HG02571 (cell line): ENCODE measurements at regions not wholly inside any gene's neighbourhood (a gene's known extent, or its start where the extent isn't known, plus 50 kb on each side); places are given as distances from the start of the nearest gene placed in this dataset.
"Not testable (repeated sequence)": the region's sequence is repeated elsewhere in the genome, so short reads cannot be mapped to it uniquely, and the experiment has no call there.

ENCODE experiments used
- ATAC-seq: cut with Tn5 transposase; IDR thresholded peaks from one replicate; pipeline ENCODE4 v1.9.1; 2021; ENCODE audit warnings: mild to moderate bottlenecking, moderate library complexity; ENCODE audit not compliant: unreplicated experiment

DNA sequence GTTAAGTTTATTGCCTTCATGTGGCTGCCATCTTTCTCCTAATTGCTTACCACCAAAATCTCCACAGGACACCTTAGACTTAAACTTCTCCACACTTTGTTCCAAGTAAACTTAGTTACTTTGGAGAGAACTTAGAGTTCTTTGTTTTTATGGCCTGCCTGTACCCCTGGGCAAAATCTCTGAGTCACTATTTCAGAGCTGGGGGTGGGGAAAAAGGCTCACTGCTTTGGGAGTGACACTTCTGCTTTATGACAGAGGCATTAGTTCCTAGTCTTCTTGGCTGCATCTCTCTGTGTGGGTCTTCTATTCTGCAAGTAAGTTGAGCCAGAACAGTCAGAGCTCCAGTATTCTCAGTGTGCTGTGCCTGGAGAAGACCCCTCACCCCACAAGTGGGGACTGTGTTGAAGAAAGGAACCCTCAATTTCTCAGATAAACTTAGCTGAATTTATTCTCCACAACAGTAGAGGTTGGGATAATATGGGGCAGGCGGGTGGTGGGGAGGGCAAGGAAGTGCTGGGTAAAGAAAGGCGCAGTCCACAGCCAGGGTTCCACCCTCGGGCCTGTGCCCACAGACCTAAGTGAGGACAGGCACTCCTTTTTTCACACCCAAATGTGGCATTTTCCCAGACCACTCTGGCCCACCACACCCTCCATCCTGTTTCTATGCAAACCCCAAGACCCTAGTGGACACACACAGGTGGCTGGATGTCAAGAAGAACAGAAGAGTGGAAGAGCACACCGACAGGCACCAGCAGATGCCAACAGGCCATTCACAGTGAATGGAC lies 636.6 kb upstream of the MAN1A1 start:
- no peak for ATAC-seq

DNA sequence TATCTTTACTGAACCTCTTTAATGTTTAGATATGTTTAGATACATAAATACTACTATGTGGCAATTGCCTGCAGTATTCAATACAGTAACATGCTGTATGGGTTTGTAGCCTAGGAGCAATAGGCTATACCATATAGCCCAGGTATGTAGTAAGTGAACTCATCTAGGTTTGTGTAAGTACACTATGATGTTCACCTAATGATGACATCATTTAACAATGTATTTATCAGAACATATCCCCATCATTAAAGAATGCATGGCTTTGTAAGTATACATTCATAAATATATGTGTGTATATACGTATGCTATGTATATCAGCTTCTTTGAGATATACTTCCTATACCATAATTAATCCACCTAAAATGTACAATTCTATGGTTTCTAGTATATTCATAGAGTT lies 631.2 kb upstream of the MAN1A1 start:
- no peak for ATAC-seq

DNA sequence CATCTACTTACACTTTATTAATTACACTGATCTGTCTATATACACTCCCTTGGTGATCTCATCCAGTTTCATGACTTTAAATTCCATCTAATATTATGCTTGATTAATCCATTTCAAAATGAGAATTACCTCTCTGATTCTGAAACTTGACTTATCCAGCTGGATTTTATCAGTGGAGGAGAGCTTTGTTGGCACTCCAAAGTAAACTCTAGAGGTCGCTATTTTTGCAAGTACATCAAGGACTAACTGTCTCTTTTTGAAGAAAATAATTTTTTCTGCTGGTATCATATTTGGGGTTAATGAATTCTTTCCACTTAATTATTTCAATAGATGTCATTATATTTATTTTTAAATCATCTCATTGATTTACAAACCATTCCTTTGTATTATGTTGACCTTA lies 630.3 kb upstream of the MAN1A1 start:
- ATAC-seq = no peak

DNA sequence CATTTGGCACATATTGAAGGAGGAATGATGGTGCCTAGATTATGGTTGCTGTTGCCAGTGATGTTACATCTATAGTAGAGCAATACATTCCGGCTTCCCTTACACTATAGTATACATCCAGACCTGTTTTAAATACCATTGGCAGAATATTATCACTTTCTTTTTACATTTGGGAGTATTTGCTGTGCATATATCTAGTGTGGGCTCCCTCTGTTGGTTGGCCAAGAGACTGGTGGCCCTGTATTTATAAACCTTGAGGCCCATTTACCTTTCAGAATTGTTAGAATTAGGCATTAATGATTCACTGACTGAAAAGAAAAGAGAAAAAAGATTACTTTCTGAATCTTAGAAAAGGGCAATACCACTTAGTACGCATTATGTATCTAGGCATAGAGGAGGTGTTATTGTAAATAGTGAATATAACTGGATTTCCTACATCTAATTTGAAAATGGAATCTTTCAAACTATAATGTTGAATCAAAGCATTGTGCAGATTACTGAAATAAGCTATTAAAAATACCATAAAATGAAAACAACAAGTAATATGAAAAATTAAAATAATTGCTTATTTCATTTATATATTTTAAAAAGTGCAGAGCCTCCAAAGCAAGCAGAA lies 628.8 kb upstream of the MAN1A1 start:
- no peak for ATAC-seq

DNA sequence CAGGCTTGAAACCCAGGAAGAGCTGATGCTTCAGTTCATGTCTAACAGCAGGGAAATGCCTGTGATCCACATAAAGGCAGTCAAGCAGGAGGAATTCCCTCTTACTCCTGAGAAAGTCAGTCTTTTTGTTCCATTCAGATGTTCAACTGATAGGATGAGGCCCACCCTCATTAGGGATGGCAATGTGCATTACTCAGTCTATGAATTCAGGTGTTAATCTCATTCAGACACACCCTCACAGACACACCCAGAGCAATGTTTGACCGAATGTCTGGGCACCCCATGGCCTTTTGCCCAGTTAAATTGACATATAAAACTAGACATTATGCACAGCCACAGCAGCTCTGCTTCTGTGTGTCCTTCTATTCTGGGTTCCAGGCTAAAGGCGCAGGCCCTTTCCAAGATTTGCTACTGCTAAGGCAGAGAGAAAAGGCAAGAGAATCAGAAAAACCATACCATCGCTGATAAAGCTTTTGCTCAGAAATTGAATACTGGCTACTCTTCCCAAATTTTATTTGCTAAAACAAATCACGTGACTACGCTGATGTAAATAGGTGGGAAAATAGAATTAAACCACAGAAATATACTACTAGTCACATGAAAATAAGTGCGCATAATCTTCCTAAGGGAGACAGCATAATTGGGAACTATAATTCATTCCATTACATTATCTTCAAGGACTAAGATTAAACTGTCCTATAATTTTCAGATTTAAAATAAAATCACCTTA lies 625.0 kb upstream of the MAN1A1 start:
- no peak for ATAC-seq

DNA sequence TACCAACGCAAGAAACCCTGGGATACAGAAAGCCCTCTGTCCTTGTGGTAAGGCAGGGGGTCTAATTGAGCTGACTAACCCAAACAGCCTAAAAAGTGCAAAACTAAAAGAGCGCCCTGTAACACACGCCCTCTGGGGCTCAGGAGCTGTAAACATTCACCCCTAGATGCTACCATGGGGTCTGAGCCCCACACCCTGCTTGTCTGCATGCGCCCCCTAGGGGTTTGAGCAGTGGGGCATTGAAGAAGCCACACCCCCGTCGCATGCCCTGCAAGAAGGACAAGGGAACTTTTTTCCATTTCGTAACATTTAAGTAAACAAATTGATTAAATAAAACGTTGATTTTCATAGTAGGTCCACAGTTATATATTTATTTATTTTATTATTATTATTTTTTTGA lies 616.9 kb upstream of the MAN1A1 start:
- ATAC-seq = no peak

DNA sequence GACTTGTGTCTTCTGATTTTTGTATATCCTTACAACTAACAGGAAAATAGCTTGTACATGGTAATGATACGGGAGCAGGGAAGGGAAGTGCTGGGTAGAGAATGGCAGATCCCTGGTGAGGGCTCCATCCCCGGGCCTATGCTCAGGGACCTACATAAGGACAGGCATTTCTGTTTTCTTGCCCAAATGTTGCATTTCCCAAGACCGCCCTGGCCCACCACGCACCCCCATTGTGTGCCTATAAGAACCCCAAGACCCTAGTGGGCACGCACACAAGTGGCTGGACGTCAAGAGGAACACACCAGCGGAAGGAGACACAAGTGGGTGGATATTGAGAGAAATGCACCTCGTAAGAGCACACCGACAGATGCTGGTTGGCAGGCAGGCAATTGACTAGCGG lies 616.3 kb upstream of the MAN1A1 start:
- ATAC-seq = no peak

DNA sequence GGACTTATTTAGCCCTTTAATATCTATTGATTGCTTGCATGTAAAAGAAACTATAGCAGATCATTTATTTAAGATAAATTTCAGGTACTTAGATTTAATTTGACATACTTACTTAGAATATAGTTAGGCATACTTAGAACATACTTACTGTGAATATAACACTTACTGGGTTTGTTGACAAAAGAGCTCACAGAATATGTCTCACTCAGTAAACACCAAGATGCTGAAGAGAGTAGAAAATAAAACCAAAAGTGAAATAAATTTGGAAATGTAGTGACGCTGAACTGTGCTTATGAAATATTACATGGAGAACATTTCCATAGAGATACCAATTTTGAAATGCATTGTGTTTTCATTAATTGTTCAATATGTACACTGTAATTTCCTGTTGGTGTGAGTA lies 615.4 kb upstream of the MAN1A1 start:
- ATAC-seq = no peak

DNA sequence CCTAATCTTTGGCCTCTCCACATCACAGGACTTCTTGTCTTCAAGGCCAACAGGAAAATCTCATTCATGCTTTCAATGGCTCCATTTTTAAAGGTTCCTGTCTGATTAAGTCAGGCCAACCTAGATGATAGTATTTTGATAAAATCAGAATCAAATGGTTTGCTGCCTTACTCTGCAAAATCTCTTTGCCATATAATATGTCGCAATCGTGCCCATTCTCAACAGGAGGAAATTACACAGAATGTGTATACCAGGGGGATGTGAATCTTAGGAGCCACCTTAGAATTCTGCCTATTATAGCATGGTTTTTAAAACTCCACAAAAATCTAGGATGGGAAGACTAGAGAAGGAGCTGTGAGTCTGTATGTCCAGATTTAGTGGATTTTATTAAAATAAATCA lies 612.9 kb upstream of the MAN1A1 start:
- no peak for ATAC-seq

DNA sequence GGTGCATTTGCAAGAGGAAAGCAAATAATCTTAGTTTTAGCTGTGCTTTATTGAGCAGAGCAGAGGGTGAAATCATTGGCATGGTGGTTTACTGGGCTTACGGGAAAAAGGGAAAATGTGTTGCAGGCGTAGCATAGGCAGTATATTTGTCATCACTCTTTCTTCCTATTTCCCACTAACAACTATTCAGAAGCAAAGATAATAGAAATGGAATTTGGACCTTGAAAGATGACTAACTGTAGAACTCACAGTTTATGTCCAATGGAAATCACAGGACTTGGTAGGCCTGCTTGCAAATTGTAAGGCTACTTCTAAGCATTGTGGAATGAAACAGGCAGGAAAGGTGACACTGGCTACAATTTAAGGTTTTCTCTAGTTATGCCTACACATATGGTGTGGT lies 611.9 kb upstream of the MAN1A1 start:
- ATAC-seq = no peak

DNA sequence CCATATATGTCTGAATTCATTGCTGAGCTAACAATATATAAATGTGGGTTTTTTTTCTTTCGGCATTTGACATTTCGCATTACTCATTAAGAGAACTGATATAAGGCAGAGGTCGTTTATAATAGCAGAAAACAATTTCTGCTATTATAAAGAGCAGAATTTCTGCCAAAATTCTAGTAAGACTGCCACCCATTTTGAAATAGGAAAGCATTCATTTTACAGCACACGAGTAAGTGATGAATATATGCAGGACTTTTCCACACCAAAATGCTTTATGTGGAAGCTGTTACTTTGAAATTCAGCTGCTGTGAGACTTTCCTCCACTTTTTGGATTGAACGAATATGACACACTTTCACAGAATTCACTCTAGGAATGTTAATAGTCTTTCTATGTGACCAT lies 610.9 kb upstream of the MAN1A1 start:
- no peak for ATAC-seq

DNA sequence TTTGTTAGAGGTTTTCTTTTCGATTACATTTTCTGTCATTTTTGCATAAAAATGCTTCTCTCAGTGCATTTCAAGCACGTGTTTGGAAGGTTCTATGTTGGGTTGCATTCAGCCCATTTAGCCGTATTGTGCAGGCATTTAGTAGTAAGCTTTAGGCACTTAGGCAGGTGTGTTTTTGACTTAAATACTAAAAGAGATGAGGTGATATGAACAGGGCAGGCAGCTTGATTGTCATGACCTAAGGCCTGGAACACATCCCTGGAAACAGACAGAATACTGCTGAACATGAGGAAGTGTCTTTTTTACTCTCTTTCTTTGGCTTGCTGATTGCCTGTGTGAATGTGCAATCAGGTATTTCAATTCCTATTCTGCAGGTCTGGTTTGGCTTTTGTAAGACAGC lies 610.5 kb upstream of the MAN1A1 start:
- no peak for ATAC-seq

DNA sequence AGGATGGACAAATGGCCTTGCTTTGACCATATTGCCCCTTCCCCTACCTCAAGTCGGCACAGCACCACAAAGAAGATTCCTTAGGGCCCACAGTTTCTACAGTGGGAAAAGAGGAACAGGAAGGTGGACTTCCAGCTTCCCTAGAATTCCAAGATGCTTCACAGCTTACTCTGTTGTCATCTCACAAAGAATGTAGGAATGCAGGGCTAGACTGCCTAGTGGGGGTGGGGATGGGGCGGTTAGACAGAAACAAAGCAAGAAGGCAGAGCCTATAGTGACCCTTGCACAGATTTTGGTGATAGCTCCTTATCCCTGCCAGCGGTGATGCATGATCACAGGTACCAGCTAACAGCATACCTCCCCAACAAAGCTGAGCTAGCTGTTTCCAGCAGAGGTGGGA lies 607.6 kb upstream of the MAN1A1 start:
- no peak for ATAC-seq

DNA sequence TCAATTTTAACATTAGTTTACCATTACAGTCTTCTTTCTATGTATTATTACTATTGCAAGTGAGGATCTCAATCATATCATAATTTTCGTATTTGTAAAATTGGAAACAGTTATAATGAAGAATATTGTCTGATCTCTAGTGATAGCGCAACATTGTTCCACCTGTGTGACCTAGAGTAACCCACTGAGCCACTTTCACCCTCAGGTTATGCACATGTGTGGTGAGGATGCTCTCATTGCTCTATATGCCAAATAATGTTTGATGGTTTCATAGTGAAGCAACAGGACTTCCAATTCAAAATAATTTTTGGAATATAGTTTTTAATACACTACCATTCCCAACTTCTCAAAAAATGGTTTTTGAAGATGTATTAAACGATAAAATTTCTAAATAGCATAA lies 603.1 kb upstream of the MAN1A1 start:
- ATAC-seq = no peak

DNA sequence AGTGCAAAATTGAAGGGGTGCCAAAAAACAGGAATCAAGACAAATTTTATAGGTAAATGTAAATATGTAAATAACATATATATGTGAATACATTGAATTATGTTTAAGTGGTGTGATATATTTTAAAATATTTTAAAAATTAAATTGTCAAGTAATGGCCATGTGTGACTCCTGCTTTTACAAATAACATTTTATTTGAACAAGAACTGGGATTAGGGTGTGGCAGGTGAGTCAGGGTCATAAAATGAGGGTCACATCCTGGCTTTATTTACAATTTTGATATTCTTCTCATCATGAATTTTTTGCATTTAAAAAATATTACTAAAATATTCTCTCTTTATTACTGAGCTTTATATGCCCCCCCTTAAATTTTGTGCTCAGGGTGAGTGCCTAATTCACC lies 601.1 kb upstream of the MAN1A1 start:
- ATAC-seq = no peak

DNA sequence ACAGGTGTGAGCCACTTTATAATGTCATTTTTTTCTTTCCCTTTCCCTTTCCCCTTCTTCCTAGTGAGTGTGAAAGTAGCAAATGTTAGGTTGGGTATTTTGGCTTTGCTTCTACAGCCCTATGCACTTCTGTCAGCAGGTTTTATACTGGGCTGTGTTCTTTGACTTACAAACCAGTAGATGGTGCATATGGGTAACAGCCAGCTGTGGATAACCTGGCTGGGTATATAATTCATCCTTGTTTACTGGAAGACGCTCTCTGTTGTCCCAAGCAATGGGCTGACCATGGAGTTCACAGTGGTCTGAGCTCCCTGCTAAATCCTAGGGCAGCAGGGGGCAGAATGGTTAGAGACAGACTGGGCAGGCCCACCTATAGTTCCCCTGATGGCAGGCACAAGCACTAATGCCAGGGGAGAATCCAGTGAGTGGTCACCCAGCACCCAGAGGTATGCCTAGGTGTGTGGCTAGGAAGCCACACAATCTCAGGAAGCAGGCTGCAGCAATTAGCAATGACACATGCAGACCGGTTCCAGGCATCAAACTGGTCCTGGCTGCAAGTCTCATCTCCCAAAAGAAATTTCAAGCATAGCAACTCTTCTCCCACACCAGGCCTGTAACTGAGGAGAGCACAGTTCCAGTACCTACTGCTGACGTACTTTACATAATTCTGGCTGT lies 592.7 kb upstream of the MAN1A1 start:
- ATAC-seq = no peak

DNA sequence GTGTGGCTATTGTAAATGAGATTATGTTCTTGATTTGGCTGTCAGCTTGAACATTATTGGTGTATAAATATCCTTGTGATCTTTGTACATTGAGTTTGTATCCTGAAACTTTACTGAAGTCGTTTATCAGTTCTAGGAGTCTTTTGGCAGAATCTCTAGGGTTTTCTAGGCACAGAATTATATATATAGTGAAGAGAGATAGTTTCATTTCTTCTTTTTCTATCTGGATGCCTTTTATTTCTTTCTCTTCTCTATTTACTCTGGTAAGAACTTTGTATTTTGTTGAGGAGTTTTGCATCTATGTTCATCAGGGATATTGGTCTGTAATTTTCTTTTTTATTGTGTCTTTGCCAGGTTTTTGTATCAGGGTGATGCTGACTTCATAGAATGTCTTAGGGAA lies 589.2 kb upstream of the MAN1A1 start:
- ATAC-seq = no peak

DNA sequence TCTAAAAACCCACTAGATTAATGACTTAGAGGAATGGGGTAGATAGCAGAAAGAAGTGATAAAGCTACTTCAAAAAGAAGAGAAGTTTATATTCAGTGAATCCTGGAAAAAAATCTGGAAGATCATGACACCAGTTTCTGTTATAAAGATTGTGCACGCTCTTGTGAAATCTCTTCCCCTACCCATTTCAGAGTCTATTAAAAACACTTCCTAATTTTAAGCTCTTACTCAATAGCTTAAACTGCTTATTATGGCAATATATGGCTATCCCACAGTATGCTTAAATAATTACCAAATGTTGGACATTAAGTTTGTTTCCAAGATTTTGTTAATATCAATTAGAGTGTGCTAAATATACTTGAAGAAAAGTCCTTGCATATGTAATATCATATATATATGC lies 585.3 kb upstream of the MAN1A1 start:
- ATAC-seq = no peak

DNA sequence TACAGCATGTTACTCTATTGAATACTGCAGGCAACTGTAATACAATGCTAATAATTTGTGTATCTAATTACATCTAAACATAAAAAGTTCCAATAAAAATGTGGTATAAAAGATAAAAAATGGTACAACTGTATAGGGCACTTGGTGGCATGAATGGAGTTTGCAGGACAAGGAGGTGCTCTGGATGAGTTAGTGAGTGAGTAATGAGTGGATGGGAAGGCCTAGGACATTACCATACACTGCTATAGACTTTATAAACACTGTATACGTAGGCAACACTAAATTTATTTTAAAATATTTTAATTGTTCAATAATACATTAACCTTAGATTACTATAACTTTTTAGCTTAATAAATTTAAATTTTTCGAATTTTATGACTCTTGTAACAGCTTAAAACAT lies 579.6 kb upstream of the MAN1A1 start:
- no peak for ATAC-seq

DNA sequence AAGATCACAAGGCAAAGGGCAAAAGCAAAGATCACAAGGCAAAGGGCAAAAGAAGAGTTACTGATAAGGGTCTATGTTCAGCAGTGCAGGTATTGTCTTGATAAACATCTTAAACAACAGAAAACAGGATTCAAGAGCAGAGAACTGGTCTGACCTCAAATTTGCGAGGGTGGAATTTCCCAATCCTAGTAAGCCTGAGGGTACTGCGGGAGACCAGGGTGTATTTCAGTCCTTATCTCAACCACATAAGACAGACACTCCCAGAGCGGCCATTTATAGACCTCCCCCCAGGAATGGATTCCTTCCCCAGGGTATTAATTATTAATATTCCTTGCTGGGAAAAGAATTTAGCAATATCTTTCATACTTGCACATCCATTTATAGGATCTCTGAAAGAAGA lies 575.3 kb upstream of the MAN1A1 start:
- ATAC-seq = not testable (repeated sequence)

DNA sequence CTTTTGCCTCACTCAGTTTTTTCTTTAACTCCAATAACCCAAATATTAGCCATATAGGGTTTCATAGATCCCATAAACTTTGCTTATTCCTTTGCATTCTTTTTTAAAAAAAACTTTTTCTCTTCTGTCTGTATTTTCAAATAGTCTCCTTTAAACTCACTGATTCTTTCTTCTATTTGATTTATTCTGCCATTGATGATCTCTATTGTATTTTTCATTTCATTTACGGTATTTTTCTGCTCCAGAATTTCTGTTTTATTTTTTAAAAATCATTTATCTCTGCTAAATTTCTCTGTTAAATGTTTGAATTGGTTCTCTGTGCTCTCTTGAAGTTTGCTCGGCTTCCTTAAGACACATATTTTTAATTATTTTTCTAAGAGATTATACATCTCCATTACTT lies 573.3 kb upstream of the MAN1A1 start:
- no peak for ATAC-seq
